GM21390 (cell line): ENCODE measurements at regions not wholly inside any gene's neighbourhood (a gene's known extent, or its start where the extent isn't known, plus 50 kb on each side); places are given as distances from the start of the nearest gene placed in this dataset.
"Not testable (repeated sequence)": the region's sequence is repeated elsewhere in the genome, so short reads cannot be mapped to it uniquely, and the experiment has no call there.

Experiments used
- ATAC-seq: cut with Tn5 transposase; IDR thresholded peaks from one replicate; pipeline ENCODE4 v1.9.1; 2021; ENCODE audit not compliant: unreplicated experiment

DNA sequence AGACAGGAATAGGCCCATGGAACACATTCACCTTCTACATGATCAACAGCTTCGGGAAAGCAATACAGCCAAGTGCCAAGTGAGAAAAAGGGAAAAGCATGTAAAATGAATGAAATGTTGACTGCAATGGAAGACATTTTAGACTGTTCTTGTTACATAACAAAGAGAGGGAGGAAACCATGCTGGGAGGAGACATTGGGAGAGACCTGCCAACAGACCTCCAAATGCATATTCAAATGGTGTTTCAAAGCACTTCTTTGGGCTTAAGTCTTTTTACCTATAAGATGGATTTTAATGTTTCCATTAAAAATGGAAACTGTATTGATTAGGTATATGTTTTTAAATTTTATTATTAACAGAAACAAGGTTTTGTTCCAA, 350.0 kb upstream of the THBS1 start:
- ATAC-seq, result no peak

DNA sequence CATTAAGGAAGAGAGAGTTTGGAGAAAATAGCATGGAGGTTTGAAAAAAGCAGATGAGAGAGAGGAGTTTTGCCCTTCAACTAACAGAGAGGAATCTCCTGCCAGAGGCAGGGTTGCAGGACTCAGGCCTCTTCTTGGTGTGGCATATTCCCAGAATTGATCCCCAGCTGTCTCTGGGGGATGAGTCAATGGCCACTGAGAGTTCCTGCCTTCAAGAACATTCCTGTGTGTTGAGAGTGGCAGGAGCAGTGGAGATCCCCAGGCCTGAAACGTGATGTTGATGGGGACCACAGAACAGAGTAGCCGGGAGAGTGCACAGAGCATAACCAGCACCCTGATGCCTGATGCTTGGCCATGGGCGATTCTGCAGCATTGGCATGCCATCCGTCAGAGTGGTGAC, 348.4 kb upstream of the THBS1 start:
- ATAC-seq, result no peak

DNA sequence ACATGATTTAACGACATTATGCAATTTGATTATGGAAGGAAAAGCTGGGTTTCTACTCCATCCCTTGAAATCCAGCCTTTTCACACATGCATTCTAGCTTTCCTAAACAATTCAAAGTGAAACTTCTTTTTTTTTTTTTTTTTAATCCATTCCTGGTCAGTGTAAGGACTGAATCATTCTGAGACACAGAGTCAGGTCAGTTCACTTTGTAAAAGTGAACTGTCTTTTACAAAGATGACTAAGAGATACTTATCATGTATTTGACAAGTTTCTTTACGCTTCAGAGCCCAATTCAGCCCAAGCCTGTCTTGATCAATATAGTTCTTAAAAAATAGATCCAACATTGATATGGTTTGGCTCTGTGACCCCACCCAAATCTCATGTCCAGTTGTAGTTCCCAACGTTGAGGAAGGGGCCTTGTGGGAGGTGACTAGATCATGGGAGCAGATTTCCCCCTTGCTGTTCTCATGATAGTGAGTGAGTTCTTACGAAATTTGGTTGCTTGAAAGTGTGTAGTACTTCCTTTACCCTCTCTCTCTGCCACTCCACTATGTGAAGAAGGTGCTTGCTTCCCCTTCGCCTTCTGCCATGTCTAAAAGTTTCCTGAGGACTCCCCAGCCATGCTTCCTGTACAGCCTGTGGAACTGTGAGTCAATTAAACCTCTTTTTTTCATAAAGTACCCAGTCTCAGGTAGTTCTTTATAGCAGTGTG, 345.6 kb upstream of the THBS1 start:
- no peak for ATAC-seq

DNA sequence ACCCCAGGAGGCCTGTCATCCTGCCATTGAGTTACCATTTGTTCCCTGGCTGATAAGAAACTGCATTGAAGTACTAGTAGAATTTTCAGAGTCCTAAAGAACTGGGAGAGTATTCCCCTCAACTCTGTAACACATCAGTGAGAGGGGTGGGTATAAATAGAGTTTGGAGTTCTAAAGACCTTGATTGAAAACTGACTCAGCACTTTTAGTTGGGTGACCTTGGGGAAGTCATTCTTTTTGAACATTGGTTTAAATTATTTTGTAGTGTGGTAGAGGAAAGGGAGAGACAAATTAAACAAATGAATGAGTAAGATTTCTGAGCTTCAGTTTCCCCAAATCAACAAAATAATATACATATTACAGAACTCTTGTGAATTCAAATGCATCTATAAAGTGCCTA, 344.5 kb upstream of the THBS1 start:
- ATAC-seq, result no peak

DNA sequence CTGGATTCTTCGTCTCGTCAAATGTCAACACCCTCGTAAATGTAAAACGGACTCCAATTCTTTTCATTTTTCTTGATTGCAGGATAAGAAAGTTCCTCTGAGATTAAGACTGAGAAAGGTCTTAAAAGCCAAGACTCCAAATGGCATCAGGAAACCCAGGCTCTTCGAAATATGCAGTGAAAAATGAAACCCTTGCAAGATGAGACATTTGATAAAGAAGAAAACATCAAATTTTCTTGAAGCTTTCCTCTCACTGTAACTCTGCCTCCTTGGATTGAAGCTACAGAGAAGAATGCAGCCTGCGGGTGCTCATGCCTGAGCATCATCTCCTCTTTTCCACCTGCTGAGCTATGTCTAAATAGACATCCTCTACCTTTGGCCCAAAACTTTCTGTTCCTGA, 342.4 kb upstream of the THBS1 start:
- ATAC-seq, result no peak

DNA sequence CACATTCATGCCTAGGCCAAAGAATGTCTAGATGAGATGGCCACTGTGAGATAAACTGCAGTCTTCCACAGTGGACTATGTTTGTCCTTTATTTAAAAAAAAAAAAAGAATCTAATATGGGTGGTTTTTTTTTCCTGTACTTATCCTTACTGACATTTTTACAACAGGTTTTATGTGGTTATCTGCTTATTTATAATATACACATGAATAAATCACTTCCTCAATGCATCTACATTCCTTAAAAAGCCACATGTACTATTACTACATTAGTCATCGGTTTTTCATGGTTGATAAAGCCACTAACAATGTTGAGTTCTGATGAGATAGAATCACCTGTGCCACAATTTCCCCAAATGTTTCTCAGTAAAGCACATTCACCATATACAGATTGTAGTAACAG, 341.3 kb upstream of the THBS1 start:
- ATAC-seq, result no peak

DNA sequence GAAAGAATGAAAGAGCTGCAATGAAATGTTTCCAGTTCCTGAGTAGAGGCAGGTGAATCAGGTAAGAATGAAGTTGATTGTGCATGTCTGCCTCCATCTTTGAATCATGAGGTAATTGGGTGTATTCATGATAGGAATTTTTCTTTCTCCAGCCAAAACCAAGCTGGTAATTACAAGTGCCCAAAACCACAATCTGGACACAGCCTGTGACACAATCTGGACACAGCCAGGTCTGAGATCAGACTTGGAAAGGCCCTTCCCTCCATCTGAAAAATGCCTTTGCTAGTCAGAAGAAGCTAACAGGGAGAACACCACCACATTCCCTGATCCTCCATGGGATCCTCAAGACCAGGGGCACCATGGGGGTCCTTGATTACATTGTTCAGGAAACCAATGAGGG, 338.5 kb upstream of the THBS1 start:
- no peak for ATAC-seq

DNA sequence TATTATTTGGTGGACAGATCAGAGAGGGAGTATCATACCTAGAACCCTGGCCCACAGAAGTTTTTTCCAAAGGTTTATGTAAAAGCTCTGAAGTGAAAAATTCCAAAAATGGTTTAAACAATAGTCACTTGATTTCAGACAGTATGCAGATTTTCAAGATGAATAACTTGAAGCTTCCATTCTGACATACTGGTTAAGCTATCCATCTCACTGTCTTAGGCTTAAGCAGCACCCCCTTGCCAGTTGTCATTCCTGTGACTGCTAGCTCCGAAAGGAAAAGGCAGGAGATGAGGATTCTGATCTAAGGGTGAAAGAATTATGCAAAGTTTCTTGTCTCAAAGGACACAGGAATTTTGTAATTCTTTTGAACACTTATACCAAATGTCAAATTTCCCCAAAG, 337.5 kb upstream of the THBS1 start:
- no peak for ATAC-seq

DNA sequence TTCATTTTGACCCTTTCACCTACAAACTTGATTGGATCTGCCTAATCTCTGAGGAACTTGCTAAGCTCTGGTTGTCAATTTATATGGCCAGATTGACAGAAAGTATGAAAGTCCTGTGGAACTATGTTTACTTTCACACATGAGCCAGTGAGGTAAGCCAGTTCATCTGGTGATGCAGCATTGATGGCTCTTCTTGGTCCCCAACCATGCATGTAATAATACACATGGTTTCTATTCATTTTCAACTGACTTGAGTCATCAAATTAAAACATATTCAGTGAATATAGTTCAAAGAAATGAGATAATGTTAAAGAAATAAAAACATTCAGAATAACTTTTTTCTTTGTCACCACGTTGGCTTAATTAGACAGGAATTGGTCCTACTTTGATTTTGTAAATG, 336.1 kb upstream of the THBS1 start:
- no peak for ATAC-seq

DNA sequence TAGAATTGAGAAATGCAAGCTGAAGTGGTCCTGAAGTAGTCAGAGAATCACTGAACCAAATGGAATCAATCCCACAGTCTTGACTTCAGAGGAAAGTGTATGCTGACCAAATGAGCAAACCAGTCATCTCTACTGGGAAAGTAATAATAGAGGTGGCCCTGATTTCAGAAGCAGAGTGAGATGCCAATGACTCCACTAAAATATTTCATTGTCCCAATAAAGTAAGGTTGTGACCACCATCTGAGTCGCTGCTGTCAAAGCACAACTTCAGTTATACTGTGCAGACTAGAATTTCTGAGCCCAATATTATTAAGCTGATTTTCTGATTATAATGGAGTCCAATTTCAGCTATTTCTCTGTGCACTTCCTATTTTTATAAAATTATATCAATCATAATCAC, 334.4 kb upstream of the THBS1 start:
- no peak for ATAC-seq

DNA sequence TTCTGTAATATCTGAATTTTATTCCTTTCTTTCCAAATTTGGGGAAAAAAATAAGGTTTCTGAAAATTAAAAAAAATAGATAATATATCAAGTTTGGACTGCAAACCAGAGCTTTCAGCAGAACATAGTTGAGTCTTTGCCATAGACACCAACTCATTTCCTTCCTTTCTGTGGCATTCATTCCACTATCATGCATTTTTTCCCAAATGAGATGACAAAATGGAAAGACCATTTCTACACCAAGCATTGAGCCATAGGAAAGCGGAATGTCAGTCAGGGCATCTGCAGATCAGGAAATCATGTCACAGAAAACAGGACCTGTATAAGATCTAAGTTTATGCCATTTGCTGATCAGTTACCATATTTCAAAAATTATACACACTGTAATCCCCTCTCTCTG, 333.3 kb upstream of the THBS1 start:
- ATAC-seq, result no peak

DNA sequence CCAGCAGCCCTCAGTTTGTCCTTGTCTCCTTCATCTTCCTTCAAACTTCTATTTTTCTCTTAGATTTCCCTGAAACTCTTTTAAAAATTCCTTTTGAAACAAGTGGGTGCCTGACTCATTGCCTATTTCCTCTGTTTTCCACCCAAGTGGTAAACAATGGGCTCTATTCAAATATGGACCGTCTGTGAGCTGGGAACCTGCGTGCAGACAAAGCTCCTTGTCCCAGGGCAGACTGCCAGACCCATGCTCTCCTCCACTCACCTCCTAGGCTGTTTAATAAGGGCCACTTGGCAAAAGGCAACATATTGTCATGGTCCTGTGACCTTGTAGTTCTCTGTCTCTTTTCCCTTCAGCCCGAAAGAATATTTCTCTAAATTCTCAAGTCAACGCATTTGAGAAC, 332.7 kb upstream of the THBS1 start:
- no peak for ATAC-seq

DNA sequence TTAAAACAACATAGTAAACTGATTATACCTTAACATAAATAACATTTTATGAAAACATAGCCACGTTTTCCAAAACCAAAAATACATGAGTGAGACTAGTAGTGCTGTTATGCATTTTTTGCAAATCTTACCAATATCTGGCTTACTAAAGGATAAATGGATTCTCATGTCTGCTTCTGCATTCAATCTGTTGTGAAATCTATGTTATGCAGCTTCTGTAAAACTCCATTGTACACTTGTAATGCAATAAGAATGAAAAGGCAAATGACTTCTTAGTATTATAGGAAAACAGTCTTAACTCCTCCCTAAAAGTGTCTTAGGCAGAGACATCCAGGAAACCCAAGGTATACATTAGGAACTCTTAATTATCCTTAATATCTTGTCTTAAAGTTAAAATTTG, 330.9 kb upstream of the THBS1 start:
- ATAC-seq, result no peak

DNA sequence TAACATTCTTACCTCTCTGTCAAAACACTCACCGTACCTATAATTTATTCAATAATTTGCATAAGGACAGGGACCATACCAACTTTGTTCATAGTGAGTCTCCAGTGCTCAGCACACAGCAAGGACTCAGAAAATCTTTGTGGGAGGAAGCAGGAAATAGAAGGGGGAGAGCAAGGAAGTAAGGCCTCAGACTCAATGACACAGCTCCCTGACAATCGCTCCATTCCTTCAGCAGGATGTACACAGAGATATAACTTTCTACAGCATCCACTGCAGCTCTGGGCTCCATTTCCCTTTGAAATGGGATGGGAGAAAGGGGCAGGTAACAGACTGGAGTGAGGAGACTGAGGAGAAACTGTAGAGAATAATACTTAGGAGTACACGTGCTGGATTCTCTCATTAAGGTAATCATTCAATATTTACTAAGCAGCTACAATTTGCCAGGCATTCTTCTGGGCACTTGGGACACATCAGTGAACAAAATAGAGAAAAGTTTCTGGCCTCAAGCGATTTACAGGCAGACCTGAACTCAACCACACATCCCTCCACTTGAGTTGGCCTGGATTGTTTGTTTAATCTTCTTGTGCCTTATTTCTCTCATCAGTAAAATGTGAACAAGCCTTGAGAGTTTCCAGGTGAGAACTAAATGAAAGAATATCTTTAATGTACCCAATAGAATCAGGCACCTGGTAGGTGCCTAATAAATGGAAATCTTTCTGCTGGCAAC, 330.3 kb upstream of the THBS1 start:
- ATAC-seq, result no peak

DNA sequence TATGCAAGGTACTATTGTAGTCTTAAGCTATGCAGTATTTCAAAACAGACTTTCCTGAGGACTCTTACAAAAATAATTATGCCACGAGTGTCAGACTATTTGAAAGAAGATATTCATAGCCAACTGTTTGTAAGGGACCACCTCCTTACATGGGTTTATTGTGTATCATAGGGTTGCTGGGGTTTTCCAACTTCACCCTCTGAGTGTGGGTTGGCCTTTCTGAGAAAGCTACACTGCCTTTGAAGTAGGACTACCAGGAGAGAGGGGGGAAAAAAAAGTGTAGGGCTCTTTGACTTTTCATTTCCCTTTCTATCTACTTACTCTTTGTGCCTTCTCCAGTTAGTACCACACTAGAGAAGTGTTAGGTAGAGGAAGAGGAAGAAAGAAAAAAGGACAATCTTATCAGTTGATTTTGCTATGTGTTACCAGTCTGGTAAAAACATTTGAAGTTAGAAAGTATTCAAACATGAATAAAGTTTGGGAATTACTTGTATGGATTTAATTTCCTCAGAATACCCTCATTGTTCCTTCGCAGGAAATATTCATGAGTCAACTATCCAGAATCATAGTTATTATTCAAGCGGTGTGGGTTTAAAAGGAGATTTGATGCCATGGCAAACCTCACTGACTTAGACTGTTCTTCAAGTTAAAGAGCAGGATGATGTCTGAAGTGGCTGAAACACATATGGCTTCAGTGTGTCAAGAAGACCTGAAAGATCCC, 329.3 kb upstream of the THBS1 start:
- ATAC-seq, result no peak

DNA sequence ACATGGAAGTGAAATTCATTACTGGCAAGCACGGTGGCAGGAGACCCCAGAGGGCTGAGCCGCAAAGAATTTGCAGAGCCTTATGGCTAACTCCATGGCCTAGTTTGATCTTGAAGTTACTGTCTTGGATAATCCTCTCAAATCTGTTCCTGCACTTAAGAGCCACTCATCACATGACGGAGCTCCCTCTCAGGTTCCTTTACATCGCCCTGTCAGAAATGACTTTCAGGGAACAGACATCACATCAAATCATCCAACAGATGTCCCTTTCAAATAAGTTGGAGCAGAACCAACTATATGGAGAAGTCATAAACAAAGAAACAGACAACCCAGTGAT, 328.8 kb upstream of the THBS1 start:
- ATAC-seq, result no peak

DNA sequence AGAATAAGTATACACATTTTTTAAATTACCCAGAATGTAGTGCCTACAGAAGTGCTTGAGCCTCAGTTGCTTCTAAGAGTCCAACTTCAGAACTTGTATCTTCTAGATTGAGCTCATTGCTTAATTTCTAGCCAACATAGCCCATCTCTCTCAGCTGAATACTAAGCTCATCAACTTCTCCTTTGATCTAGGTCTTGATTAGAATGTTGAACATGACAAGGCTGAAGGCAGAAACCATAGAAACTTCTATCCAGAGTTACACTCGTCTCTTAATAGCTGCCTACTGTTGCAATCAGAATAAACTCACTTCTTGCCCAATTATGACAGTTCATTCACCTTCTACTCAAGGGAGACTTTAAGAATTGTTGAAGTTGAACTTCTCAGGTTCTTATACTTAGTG, 327.3 kb upstream of the THBS1 start:
- ATAC-seq, result no peak

DNA sequence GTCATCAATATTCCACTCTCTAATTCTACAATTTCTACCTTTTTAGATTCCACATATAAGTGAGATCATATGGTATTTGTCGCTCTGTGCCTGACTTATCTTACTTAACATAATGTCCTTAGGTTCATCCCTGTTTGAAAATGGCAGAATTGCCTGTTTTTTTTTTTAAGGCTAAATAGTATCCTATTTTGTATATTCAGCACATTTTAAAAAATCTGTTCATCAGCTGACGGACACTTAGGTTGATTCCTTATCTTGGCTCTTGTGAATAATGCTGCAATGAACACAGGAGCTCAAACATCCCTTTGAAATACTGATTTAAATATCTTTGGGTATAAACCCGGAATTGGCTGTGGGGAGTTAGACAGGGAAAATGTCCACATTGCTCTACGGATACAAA, 326.7 kb upstream of the THBS1 start:
- ATAC-seq, result no peak

DNA sequence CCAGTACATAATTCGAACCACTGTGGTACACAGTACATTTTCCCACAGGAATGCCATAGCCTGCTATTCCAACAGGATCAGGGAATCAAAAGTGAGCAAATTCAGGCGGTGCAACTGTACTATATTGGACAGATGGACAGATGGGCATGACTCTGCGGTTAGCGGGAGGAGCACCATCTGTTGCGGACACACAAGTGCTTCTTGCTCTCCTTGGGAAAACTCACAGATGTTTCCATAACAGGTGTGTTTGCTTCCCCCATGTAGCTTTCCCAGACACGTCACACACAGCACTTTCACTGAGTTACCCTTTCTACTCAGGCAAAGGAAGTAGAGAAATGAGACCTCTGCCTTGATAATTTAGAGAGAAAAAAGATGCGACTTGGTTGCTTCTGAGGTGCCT, 325.1 kb upstream of the THBS1 start:
- no peak for ATAC-seq

DNA sequence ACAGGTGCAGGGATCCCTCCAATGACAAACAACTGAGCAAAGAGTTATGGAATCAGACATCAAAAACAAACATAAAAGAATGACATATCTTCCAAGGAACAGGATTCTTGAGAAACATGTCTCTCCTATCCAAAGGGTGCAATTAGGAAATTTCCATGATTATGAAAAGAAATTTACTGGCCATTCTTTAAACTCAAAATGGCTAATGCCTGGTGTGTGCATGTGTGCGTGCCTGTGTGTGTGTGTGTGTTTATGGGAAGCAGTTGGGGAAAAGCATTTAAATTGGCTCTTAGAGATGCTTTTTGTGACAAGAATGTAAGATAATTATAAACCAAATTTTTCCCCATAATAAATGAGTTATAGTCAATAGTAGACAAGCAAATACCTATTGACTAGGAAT, 320.5 kb upstream of the THBS1 start:
- no peak for ATAC-seq

DNA sequence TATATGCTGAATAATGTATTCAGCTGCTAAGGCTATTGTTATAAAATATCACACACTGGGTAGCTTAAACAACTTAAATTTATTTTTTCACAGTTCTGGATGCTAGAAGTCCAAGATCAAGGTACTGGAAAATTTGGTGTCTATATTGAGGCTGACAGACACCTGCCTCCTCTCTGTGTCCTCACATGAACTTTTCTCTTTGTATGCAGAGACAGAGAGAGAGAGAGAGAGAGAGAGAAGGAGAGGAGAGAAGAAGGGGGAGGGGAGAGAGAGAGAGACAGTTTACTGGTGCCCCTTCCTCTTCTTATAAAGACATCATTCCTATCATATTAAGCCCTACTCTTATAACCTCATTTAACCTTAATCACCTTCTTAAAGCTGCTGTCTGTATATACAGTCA, 320.1 kb upstream of the THBS1 start:
- no peak for ATAC-seq

DNA sequence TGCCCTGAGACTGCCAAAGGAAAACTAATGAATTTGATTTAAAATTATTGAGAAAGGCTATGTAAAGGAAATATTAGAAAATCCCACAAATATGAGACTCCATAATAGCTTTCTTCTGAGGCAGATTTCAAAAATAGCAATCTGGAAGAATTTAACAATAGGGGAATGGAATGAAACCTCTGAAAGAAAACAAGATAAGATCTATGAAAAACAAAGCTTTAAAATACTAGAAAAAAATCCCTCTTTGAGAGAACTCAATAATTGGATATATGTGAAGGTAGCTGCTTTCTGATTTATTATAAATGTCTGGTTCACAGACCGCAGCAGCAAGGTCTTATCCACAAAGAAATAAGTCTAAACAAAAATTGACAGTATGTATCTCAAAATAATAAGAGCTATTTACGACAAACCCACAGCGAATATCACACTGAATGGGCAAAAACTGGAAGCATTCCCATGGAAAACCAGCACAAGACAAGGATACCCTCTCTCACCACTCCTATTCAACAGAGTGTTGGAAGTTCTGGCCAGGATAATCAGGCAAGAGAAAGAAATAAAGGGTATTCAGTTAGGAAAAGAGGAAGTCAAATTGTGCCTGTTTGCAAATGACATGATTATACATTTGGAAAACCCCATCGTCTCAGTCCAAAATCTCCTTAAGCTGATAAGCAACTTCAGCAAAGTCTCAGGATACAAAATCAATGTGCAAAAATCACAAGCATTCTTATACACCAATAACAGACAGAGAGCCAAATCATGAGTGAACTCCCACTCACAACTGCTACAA, 319.3 kb upstream of the THBS1 start:
- not testable (repeated sequence) for ATAC-seq
